ENCODE measurements at regions not wholly inside any gene's neighbourhood (a gene's known extent, or its start where the extent isn't known, plus 50 kb on each side); places are given as distances from the start of the nearest gene placed in this dataset.

- no peak for DNase-seq (ENCODE audit: low read depth)
Measured at GRCh38 chr14:98120831-98121464, 1151.0 kb downstream of the BCL11B start.

GRCh38 chr14:98122527-98122926 is 1149.5 kb downstream of the BCL11B start:
- DNase-seq (ENCODE audit: low read depth) = no peak

GRCh38 chr14:98130691-98131090 is 1141.3 kb downstream of the BCL11B start:
- no peak for DNase-seq (ENCODE audit: low read depth)

- DNase-seq (ENCODE audit: low read depth) = no peak
Measured at GRCh38 chr14:98131406-98131805, 1140.6 kb downstream of the BCL11B start.

- no peak for DNase-seq (ENCODE audit: low read depth)
Measured at GRCh38 chr14:98133806-98134205, 1138.2 kb downstream of the BCL11B start.

GRCh38 chr14:98136012-98136789 is 1135.8 kb downstream of the BCL11B start:
- DNase-seq (ENCODE audit: low read depth) = no peak

- DNase-seq (ENCODE audit: low read depth) = no peak
Measured at GRCh38 chr14:98137131-98138025, 1134.6 kb downstream of the BCL11B start.

- no peak for DNase-seq (ENCODE audit: low read depth)
Measured at GRCh38 chr14:98138666-98139065, 1133.3 kb downstream of the BCL11B start.

GRCh38 chr14:98140862-98141530 is 1131.0 kb downstream of the BCL11B start:
- DNase-seq (ENCODE audit: low read depth) = no peak

- no peak for DNase-seq (ENCODE audit: low read depth)
Measured at GRCh38 chr14:98143566-98143965, 1128.4 kb downstream of the BCL11B start.

GRCh38 chr14:98144964-98145363 is 1127.0 kb downstream of the BCL11B start:
- no peak for DNase-seq (ENCODE audit: low read depth)

GRCh38 chr14:98146416-98146815 is 1125.6 kb downstream of the BCL11B start:
- no peak for DNase-seq (ENCODE audit: low read depth)

GRCh38 chr14:98154254-98154653 is 1117.7 kb downstream of the BCL11B start:
- no peak for DNase-seq (ENCODE audit: low read depth)

GRCh38 chr14:98156411-98156810 is 1115.6 kb downstream of the BCL11B start:
- no peak for DNase-seq (ENCODE audit: low read depth)

GRCh38 chr14:98160901-98161300 is 1111.1 kb downstream of the BCL11B start:
- DNase-seq (ENCODE audit: low read depth) = no peak

- DNase-seq (ENCODE audit: low read depth) = no peak
Measured at GRCh38 chr14:98161356-98161755, 1110.6 kb downstream of the BCL11B start.

GRCh38 chr14:98162856-98163805 is 1108.9 kb downstream of the BCL11B start:
- no peak for DNase-seq (ENCODE audit: low read depth)

GRCh38 chr14:98163873-98164272 is 1108.1 kb downstream of the BCL11B start:
- DNase-seq (ENCODE audit: low read depth) = no peak

GRCh38 chr14:98165976-98166375 is 1106.0 kb downstream of the BCL11B start:
- no peak for DNase-seq (ENCODE audit: low read depth)

GRCh38 chr14:98167275-98167674 is 1104.7 kb downstream of the BCL11B start:
- DNase-seq (ENCODE audit: low read depth) = no peak

GRCh38 chr14:98167705-98168104 is 1104.3 kb downstream of the BCL11B start:
- DNase-seq (ENCODE audit: low read depth) = no peak

All from fibroblast of the conjunctiva (primary cell).